ENCODE measurements at regions not wholly inside any gene's neighbourhood (a gene's known extent, or its start where the extent isn't known, plus 50 kb on each side); places are given as distances from the start of the nearest gene placed in this dataset.

DNA sequence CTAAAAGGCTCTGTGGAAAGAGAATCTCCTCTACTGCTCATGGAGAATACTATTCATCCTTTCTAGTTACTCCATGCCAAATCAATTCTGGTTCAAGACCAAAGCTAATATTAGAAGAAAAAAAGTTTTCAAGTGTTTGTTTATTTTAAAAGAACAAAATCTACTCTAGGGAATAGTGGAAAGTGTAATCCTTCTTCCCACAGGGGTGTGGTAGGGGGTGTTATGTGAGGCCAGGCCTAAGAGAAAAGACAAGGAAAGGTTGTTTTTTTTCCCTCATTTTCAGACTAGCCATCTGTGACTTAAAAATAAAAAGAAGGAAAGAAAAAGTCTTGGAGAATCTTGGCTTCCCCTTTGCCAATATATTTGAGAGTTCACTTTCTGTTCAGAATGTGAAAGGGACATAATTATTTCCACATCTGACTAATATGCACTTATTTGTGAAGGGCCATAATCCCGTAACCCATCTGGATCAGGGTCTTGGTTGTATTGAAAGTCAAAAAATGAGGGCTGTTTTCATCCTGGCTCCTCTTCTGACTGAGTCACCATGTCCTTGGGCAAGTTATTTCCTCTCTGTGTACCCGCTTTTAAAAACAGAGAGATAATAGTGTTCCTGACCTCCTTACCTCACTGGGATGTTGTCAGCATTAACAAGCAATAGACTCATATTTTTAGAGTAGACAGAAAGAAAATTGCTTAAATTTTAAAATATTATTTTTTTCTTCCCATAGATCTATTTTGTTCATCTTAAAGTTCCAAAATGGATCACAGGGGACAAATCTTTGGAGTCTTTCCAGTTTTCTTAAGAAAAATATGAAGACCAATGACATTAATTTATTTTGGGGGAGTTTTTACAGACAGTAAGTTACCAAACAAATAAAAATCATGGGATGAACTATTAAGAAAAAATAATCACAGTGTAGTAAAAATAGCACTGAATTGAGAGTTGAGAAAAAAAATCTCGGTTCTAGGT, 233.7 kb downstream of the IBTK start:
- DNase-seq: no peak

DNA sequence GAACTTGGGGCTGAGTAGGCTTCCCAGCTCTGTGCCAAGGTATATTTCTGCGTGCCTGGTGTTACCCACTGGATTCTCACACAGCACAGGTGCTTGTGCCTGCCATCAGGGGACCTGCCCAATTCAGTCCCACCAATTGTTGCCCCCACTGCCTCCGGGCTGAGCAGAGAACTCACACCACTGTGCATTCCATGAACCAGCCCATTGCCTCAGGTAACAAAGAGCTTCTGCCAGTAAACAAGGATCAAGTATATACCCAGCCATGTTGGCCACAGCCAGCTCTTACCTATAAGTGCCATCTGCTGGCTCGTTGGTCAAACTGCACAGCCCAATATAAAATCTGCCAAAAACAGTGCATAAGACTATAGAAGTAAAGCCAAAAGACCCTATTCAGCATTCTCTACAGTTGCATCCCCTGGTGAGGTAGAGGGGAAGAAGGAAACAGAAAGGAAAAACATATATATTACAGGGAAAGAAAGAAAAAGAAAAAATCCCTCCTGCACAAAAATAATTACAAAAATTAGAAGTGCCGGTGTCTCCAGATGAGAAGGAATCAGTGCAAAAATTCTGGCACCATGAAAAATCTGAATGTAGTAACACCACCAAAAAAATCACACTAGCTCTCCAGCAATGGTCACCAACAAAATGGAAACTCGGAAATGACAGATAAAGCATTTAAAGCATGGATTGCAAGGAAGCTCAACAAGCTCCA, 241.4 kb downstream of the IBTK start:
- DNase-seq: no peak

DNA sequence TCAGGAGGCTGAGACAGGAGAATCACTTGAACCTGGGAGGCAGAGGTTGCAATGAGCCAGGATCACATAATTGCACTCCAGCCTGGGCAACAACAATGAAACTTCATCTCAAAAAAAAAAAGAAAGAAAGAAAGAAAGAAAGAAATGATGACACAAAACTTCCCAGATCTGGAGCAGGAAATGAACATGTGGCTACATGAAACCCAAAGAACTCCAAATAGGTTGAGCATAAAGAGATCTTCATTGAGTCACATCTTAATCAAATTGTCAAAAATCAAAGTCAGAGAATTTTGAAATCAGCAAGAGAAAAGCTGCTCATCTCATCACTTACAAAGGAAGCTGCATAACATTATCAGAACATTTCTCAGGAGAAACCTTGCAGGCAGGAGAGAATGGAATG, 247.0 kb downstream of the IBTK start:
- DNase-seq: no peak

DNA sequence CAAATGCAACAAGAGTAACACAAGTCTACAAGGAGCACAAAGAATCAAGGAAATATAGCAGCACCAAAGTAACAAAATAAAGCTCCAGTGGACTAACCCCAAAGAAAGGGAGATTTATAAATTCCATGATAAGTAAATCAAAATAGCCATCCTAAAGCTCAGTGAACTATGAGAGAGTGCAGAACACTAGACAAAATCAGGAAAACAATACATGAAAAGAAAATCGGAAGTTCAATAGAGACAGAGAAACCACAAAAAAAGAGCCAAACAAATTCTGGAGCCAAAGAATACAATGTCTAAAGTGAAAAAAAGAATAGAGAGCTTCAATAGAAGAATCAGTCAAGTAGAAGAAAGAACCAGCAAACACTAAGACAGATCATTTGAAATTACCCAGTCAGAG, 247.3 kb upstream of the TENT5A start:
- DNase-seq: no peak

DNA sequence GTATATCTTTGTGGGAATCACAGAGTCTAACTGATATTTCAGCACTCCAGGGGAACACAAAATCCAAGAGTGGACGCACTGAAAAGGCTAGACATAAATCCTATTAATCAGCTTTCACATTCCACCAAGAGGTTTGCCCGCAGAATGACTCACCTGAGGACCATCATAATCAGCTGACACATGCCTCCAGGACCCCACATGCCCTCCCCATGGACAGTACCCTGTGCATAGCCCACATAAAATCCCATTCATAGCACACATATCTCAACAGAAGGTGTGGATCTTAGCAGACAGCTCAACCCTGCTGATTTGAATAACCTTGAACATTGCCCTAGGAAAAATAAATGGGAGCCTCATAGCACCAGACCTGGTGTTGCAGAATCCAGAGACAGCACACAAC, 246.8 kb upstream of the TENT5A start:
- no peak for DNase-seq

DNA sequence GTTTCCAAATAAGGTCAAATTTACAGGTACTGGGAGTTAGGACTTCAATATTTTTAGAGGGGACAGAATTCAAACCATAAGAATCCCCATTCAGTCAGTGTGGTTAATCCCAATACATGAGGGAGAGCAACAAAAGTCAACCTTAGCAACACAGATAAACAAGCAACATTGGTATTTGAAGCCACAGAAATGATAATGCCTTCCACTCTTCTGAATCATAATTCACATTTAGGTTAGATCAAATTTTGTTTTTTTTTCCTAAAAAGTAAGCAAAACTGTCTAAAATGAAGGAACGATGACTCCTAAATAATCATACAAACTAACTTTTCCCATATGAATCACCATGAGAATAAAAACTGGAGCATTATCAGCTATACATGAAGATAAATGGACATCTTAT, 246.0 kb upstream of the TENT5A start:
- DNase-seq: no peak

DNA sequence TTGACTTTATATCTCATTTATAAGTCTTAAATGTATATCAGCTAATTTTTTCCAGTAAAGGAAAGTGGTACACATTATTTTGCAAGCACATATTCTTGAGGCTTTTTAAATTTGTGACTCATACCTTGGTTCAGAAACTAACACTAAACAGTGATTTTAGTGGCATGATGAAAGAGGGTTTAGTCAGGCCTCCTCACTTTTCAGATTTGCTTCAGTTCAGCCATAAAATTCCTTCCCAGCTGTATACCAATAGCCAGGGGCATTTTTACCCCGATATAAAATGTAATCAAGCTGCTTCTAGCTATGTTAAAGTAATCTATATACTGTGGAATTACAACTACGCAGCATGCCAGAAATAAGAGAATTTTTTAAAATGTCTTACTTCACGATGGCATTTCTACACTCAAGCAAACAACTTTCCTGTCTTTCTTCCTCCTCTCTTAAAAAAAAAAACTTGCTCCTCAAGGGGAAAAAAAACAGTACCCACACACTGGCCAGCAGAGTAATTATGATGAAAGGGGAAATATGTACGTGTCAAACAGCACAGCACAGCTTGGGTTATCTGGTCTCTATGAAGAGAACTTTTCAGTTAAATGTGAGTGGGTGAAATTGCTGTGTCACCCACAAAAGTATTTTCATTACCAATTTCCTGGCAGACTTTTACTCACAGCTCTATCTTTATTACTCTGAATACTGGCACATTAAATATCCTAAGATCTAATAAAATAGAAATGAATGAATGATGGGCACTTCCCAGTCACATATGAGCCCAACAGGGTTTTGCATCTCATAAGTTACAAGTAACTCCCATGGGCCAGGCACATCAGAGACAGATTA, 244.8 kb upstream of the TENT5A start:
- no peak for DNase-seq

DNA sequence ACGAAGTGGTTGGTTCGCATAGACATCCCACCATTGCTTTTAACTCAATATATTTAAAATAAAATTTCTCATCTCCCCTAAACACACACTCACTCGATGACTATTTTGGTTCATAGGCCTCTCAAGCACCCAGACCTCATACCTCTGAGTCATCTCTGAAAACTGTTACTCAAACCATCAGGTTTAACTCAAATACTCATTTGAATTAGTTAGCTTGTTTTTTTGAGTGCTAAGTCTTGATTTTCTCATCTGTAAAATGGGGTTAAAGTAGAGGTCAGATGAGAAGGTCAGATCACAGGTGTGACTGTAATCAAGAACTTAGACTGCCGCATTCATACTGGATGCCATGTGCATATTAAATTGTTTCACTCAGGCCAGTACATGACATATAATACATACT, 243.9 kb upstream of the TENT5A start:
- DNase-seq: no peak

DNA sequence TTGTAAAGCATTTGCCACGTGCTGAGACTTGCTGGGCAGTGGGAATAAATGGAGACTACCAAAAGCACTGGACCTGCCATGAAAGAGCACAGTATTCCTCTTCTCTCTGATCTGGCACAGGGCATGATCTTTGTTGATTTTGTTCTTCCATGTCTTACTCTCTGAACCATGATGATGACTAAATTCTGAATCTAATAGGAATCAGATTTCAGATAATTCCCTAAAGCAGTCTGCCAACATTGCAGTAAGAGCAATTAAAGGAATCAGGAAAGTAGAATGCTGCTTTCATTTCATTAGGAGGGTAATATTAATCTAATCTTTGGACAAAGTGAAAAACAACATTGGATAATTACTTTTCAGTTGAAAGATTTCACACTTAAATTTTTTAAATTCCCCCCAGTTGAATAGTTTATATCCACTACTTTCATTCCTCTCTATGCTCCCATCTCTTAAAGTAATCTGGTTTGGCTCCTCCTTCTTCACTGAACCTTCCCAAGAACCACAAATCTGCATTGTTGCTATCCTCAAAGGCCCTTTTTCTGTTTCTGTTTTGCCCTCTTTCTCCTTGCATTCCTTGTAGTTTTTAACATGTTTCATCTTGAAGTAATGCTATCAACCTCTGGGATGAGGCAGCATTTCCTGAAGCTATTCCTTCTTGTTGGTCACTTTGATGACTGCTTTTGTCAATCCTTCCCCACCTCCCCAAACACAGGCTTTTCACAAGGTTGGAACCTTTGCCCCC, 243.2 kb upstream of the TENT5A start:
- DNase-seq: no peak

DNA sequence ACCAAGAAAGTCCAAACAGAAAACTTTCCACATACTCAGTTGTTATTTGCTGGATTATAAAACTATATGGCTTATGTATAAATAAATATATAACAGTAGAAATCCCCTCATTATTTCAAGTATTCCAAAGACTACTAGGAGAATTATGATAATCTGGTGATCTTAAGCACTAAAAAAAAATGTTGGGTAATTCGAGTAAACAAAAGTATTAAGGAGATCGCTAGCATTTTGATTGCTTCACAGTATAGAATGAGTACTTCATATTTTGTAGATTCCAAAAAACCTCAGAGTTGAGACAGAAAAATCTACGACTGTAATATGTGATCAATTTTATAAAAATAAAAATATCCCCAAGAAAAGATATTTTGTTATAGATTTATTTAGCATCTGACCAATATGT, 236.4 kb upstream of the TENT5A start:
- no peak for DNase-seq

DNA sequence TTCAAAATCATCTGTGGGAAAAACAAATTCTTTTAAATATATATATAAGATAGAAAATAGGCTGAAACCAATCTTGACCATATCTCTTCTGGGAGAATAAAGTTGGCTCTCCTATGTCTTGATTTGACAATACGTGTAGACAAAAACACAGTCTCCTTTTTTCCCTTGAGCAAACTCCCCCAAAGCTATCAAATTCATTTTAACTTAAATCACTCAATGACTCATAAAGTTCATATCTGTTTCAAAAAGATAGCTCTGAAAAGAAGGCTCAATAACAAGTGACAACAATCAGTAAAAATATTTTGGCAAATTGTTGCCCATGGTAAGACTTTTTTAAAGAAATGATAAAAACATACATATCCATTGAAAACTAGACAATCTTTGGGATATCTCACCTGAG, 236.0 kb upstream of the TENT5A start:
- DNase-seq: no peak

DNA sequence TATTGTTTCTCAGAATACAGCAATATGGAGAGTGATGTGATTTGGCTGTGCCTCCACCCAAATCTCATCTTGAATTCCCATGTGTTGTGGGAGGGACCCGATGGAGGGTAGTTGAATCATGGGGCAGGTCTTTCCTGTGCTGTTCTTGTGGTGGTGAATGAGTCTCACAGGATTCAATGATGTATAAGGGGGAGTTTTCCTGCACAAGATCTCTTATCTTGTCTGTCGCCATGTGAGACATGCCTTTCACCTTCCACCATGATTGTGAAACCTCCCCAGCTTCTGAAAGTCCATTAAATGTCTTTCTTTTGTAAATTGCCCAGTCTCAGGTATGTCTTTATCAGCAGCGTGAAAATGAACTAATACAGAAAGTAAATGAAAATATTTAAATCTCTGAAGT, 234.8 kb upstream of the TENT5A start:
- no peak for DNase-seq

DNA sequence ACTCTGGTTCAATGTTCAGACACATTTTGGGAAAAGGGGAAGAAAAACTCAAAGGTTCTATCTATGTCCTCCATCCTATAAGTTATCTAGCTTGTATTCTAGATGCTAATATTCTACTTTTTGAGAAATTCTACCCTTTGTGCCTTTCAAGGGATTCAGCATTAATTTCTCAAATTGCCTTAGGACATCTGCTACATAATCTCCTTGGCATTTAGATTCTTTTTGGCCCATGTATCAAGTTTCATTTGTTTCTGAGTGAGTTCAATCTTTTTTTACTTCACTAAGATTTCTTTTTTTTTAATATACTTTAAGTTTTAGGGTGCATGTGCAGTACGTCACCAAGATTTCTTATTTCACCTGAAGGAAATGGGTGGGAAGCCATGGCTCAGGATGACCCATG, 232.7 kb upstream of the TENT5A start:
- DNase-seq: no peak

DNA sequence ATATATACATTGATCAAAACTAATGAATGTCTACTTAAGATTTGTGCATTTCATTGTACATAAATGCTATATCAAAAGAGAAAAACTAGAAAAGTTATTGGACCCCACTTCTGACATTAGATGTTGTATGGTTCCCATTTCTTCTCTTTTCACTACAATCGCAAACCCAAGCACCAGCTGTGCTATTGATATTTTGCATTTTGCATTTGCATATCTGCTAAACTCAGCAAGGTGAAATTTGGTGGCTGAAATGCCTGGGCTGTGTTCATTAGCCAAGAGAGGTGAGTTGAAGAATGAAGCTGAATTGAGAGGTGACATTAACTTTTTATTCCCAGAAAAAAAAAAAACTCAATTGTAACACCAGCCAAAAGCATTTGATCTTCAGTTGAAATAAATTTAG, 232.1 kb upstream of the TENT5A start:
- no peak for DNase-seq

DNA sequence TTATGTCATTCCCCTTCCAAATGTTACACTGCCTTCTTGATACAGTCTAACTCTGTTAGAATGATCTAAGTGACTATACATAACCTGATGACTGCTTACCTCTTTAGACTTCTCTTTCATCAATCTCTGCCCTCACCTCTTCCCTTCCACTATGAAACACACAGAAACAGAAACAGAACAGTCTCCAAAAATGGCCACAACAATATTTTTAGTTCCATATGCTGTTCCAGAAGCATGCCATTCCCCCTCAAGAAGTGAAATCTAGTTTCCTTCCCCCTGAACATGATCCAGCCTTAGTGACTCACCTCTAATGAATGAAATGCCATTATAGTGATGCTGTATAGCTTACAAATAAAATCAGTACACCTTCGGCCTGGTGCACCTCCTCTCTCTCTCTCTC, 229.3 kb upstream of the TENT5A start:
- DNase-seq: no peak

DNA sequence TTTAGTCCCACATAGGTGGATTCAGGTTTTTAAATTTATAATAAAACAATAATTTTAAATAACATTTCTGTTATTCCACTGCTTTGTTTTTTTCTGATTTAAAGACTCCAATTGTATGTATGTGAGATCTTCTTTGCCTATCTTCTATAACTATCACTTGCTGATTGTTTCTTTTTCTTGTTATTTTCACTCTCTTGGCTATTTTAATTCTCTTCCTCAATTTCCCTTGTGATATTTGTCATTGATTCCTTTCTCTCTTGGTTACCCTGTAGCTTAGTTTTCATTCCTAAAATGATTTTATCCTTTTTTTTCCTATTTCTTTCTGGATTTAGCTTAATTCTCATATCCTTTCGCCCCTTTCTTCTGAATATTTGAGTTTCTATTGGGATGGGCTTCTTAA, 227.3 kb upstream of the TENT5A start:
- DNase-seq: no peak

DNA sequence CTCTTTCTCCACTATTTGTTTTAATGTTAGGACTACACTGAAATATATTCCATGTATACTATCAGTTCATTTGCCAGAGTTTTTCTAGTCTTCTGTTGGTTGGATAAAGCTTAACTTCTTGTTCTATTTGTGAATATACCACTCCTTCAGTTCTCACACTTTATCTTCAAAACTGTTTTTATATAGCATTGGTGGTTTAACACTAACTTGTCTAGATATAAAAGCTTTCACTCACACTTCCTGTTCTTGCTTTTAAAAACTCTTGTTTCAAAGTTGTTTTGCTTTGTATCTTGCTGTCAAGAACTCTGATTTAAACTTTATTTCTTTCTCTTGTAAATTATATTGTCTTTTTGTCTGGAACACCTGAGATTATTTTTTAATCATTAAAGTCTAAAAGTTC, 226.8 kb upstream of the TENT5A start:
- no peak for DNase-seq

DNA sequence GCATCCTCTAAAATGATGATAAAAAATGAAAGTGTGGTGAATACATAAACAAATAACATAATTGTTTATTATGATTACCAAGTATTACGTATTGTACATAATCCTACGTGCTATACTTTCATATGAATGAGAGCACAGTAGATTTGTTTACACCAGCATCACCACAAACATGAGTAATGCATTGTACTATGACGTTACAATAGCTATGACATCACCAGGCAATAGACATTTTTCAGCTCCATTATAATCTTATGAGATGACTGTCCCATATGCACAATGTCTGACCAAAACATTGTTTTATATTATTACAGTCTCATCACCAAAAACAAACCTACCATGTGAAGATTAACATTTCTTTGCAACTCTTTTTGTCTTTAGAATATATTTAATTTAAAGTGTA, 225.7 kb upstream of the TENT5A start:
- no peak for DNase-seq

DNA sequence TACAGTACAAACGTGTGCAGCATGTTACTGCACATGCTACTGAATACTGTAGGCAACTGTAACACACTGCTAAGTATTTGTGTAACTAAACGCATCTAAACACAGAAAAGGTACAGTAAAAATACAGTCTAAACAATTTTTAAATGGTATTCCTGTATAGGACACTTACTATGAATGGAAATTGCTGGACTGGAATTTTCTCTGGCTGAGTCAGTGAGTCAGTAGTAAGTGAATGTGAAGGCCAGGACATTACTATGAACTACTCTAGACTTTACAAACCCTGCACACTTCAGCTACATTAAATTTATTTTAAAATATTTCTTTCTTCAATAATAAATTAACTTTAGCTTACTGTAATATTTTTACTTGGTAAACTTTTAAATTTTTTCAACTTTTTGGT, 225.0 kb upstream of the TENT5A start:
- DNase-seq: no peak

DNA sequence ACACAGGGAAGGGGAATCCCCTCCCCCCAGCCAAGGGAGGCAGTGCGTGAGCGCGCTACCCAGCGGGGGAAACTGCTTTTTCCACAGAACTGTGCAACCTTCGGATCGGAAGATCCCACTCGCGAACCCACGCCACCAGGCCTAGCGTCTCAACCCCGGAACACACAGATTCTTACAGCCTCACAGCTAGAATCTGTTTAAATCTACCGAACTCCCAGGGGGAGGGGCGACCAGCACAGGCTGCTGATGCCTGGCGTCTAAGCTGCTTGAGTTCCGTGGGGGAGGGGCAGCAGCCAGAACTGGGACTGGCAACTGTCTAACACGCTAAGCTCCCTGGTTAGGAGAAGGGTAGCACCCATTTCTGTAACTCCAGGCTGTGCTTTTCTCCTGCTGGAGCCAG, 217.3 kb upstream of the TENT5A start:
- DNase-seq: no peak

DNA sequence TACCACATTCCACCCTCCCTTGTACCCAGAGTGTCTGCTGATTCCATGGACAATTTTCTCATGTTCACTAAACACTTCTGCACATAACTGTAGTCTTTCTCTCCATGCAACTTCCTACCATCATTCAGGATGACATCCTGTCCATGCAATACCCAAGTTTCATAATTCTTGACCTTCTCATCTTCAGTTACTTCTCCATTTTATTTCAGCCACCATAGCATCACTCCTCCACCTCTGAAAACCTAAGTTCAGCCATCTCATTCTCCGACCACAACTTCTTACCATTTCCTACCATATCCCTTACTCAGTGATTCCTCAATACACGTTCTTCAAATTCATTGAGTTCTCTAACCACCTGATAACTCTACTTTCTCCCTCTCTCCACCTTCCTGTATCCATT, 216.5 kb upstream of the TENT5A start:
- DNase-seq: no peak

DNA sequence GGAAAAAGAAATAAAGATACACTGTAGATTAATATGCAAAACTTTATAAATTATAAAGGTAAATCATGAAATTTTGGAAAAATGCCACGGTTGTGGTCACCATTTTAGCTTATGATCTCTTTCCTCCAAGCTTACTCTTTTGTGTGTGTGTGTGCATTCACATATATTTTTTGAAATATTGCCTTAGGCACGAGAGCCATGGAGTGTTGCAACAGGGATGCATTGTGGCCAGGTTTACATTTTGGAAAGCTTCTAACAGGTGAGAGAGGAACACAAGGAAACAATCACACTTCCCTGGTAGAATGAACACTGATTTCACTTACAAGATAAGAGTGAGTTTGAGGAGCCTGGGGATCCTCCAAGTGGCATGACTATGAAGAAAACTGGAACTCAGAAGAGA, 214.5 kb upstream of the TENT5A start:
- no peak for DNase-seq

DNA sequence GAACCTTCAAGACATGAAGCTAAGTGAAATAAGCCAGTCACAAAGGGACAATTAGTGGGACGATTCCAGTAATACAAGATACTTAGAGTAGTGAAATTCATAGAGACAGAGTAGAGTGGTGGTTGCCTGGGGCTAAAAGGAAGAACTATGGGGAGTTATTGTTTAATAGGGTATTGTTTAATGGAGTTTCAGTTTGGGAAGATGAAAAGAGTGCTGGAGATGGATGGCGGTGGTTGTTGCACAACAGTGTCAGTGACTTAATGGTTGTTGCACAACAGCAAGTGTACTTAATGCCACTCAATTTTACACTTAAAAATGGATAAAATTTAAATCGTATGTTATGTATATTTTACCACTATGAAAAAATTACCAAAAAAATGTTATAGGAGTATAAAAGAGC, 209.7 kb upstream of the TENT5A start:
- DNase-seq: no peak
